Astrocyte (in vitro differentiated cells and primary cell): ENCODE measurements at regions not wholly inside any gene's neighbourhood (a gene's known extent, or its start where the extent isn't known, plus 50 kb on each side); places are given as distances from the start of the nearest gene placed in this dataset.

Source experiments
- DNase-seq: peaks from one replicate; pipeline ENCODE4 v3.0.0-alpha.2; 2010; ENCODE audit warnings: low read depth
- FAIRE-seq: peaks from 2 replicates; lab custom pipeline; 2011; peaks lifted over from hg19 to GRCh38; lab: Jason Lieb, UNC
- H2AFZ ChIP-seq: 2 replicates; pipeline ENCODE4 v1.6.0; 2012; ENCODE audit warnings: low read depth, low read length, inconsistent platforms
- H3K27ac ChIP-seq: 2 replicates; pipeline ENCODE4 v1.5.1; 2011; ENCODE audit warnings: low read depth, low read length, inconsistent platforms
- H3K27me3 ChIP-seq: 2 replicates; pipeline ENCODE4 v1.6.0; 2011; ENCODE audit warnings: low read length, inconsistent platforms; ENCODE audit not compliant: insufficient read depth
- H3K36me3 ChIP-seq: 2 replicates; pipeline ENCODE4 v1.5.1; 2011; ENCODE audit warnings: low read length, inconsistent platforms; ENCODE audit not compliant: insufficient read depth
- H3K4me1 ChIP-seq: 2 replicates; pipeline ENCODE4 v1.5.1; 2011; ENCODE audit warnings: low read length, inconsistent platforms; ENCODE audit not compliant: insufficient read depth
- H3K4me2 ChIP-seq: 2 replicates; pipeline ENCODE4 v1.6.0; 2012; ENCODE audit warnings: low read length, inconsistent platforms
- H3K4me3 ChIP-seq: 2 replicates; pipeline ENCODE4 v1.5.1; 2011; ENCODE audit warnings: low read depth, mild to moderate bottlenecking, low read length, inconsistent platforms; ENCODE audit not compliant: insufficient read depth
- H3K79me2 ChIP-seq: 2 replicates; pipeline ENCODE4 v1.6.0; 2012; ENCODE audit warnings: mild to moderate bottlenecking, low read length, inconsistent platforms; ENCODE audit not compliant: insufficient read depth
- H3K9ac ChIP-seq: 2 replicates; pipeline ENCODE4 v1.6.0; 2012; ENCODE audit warnings: mild to moderate bottlenecking, low read length, inconsistent platforms
- H3K9me3 ChIP-seq: 2 replicates; pipeline ENCODE4 v1.5.1; 2012; ENCODE audit warnings: low read depth, mild to moderate bottlenecking, low read length, inconsistent platforms; ENCODE audit not compliant: insufficient read depth
- H4K20me1 ChIP-seq: 2 replicates; pipeline ENCODE4 v1.6.0; 2012; ENCODE audit warnings: low read length, inconsistent platforms; ENCODE audit not compliant: insufficient read depth
- H3K27ac Mint-ChIP-seq: one replicate; pipeline ENCODE4 v1.8.0; 2021; ENCODE audit warnings: mild to moderate bottlenecking, mixed read lengths; ENCODE audit not compliant: unreplicated experiment
- H3K27me3 Mint-ChIP-seq: one replicate; pipeline ENCODE4 v1.8.0; 2021; ENCODE audit warnings: low read depth, mixed read lengths; ENCODE audit not compliant: unreplicated experiment
- H3K36me3 Mint-ChIP-seq: one replicate; pipeline ENCODE4 v1.8.0; 2021; ENCODE audit warnings: low read depth, mixed read lengths; ENCODE audit not compliant: unreplicated experiment
- H3K4me1 Mint-ChIP-seq: one replicate; pipeline ENCODE4 v1.8.0; 2021; ENCODE audit warnings: low read depth, mixed read lengths; ENCODE audit not compliant: unreplicated experiment
- H3K4me3 Mint-ChIP-seq: one replicate; pipeline ENCODE4 v1.8.0; 2021; ENCODE audit warnings: mild to moderate bottlenecking, moderate library complexity, mixed read lengths; ENCODE audit not compliant: unreplicated experiment
- H3K9me3 Mint-ChIP-seq: one replicate; pipeline ENCODE4 v1.8.0; 2021; ENCODE audit warnings: mild to moderate bottlenecking, mixed read lengths; ENCODE audit not compliant: unreplicated experiment
- EZH2 ChIP-seq: IDR thresholded peaks from 2 replicates; pipeline ENCODE4 v1.6.1; 2012; ENCODE audit warnings: mild to moderate bottlenecking, low read length, inconsistent platforms; ENCODE audit not compliant: insufficient read depth
- TF ChIP-seq, protein P1 (sequence below): IDR thresholded peaks from 2 replicates; pipeline ENCODE4 v1.5.1; 2011; ENCODE audit warnings: low read depth, mild to moderate bottlenecking, inconsistent platforms, low read length, moderate library complexity; ENCODE audit not compliant: insufficient read depth

DNA sequence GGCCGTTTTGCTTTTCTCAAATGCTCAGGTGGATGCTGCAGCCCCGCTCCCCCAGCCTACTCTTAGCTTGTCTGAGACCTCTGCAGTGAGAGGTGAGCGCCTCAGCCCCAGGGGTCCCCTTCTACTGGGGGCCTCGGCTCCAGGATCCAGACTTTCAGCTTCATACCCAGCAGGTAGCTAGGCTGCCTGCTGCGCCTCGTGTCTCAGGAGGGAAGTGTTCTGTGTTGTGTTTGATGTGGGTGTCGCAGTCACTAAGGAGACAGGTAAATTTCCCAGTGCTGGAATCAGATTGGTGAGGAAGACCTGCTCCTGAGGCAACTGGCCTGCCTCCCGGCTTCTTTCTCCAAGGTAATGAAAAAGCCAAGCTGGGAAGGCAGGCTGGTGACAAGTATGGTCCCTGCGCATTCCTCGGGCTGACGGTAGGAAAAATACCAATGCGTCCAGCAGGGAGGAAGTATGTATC, 604.0 kb upstream of the SALL1 start:
- no peaks in the 10 kb centered on the region for H3K36me3 Mint-ChIP-seq
- H3K4me1 ChIP-seq = no peaks in the 10 kb centered on the region
- DNase-seq (no peak), FAIRE-seq (no peak)
- no peaks in the 10 kb centered on the region for H3K9me3 Mint-ChIP-seq
- no peak overlapping the region for H3K4me2 ChIP-seq
- H3K4me3 Mint-ChIP-seq = no peak overlapping the region
- H3K4me1 Mint-ChIP-seq = no peaks in the 10 kb centered on the region
- no peaks in the 10 kb centered on the region for H3K79me2 ChIP-seq
- no peak overlapping the region for H3K4me3 ChIP-seq
- no peaks in the 10 kb centered on the region for H3K9me3 ChIP-seq
- no peaks in the 10 kb centered on the region for H3K27me3 ChIP-seq
- TF ChIP-seq, protein P1, sequence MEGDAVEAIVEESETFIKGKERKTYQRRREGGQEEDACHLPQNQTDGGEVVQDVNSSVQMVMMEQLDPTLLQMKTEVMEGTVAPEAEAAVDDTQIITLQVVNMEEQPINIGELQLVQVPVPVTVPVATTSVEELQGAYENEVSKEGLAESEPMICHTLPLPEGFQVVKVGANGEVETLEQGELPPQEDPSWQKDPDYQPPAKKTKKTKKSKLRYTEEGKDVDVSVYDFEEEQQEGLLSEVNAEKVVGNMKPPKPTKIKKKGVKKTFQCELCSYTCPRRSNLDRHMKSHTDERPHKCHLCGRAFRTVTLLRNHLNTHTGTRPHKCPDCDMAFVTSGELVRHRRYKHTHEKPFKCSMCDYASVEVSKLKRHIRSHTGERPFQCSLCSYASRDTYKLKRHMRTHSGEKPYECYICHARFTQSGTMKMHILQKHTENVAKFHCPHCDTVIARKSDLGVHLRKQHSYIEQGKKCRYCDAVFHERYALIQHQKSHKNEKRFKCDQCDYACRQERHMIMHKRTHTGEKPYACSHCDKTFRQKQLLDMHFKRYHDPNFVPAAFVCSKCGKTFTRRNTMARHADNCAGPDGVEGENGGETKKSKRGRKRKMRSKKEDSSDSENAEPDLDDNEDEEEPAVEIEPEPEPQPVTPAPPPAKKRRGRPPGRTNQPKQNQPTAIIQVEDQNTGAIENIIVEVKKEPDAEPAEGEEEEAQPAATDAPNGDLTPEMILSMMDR = no peak
- no peak for TF ChIP-seq EZH2
- H3K36me3 ChIP-seq = no peaks in the 10 kb centered on the region
- H3K27ac Mint-ChIP-seq = no peak overlapping the region
- H2AFZ ChIP-seq = no peak overlapping the region
- H4K20me1 ChIP-seq = no peaks in the 10 kb centered on the region
- H3K9ac ChIP-seq = no peak overlapping the region
- no peak overlapping the region for H3K27ac ChIP-seq
- H3K27me3 Mint-ChIP-seq = peaks cover 10% of the 10 kb centered on the region

DNA sequence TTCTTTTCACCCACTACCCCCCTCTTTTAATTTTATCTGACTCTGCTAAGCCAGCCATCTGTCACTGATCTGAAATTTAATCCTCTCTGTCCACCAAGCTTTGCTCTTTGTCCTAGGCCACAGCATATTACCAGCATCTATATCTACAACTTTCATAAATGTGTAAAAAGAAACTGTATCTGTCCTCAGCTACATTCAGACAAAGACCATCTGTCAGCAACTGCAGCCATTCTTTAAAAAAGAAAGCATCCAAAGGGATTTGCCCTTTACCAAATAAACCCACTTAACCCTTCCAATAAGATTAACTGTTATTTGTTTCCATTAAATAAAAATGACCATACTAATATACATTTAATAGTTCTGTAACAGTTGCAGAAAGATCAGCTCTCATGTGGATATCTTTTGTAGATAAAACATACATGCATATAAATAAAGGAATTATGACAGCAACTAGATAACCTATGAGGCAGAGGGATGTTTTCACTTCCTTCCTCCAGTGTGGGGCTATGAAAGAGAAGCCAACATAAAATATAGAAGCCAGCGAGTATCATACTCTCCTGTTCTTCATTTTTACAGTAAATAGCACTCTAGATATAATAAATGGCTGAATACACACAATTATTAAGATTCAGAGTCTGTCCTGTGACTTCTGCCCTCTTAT, 602.5 kb upstream of the SALL1 start:
- no peak overlapping the region for H3K9ac ChIP-seq
- no peak overlapping the region for H2AFZ ChIP-seq
- no peak overlapping the region for H3K27ac Mint-ChIP-seq
- H3K27me3 Mint-ChIP-seq = peaks cover 5% of the 10 kb centered on the region
- H3K4me2 ChIP-seq = no peak overlapping the region
- DNase-seq (no peak), FAIRE-seq (no peak)
- H3K36me3 Mint-ChIP-seq = no peaks in the 10 kb centered on the region
- H3K4me1 ChIP-seq = no peaks in the 10 kb centered on the region
- no peaks in the 10 kb centered on the region for H4K20me1 ChIP-seq
- no peaks in the 10 kb centered on the region for H3K9me3 Mint-ChIP-seq
- TF ChIP-seq, protein P1 = no peak
- TF ChIP-seq EZH2 = no peak
- H3K9me3 ChIP-seq = no peaks in the 10 kb centered on the region
- no peaks in the 10 kb centered on the region for H3K4me1 Mint-ChIP-seq
- no peaks in the 10 kb centered on the region for H3K27me3 ChIP-seq
- H3K4me3 ChIP-seq = no peak overlapping the region
- no peak overlapping the region for H3K4me3 Mint-ChIP-seq
- H3K79me2 ChIP-seq = no peaks in the 10 kb centered on the region
- H3K27ac ChIP-seq = no peak overlapping the region
- H3K36me3 ChIP-seq = no peaks in the 10 kb centered on the region

DNA sequence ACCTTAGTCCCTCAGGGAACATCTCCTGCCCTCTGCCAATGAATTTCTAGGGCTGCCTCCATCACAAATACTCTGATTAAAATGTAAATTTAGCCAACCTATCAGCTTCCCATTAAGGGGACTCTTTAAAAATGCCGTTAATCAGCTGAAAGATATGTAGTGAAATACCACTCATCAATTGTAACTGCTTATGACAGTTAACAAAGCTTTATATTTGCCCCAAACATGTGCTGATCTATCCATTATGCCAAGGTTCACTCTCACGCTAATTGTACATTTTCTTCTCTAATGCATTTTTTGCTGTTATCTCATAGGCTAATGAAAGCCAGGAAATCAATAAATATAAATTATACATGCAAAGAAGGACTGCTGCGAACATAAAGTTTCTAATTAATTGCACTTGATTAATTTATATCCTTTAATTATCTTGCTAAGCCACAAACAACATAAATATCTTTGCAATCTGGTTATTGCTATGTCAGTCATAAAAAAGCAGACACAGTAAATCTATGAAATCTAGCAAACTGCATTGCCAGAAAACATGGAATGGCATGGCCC, 601.4 kb upstream of the SALL1 start:
- Histone ChIP-seq H3K9ac (no peak overlapping the region), H3K27me3 (no peaks in the 10 kb centered on the region), H3K4me3 (no peak overlapping the region), H3K79me2 (no peaks in the 10 kb centered on the region), H4K20me1 (no peaks in the 10 kb centered on the region), H3K9me3 (no peaks in the 10 kb centered on the region), H3K36me3 (no peaks in the 10 kb centered on the region), H3K4me2 (no peak overlapping the region), H3K27ac (no peak overlapping the region), H2AFZ (no peak overlapping the region), H3K4me1 (no peaks in the 10 kb centered on the region)
- no peaks in the 10 kb centered on the region for H3K9me3 Mint-ChIP-seq
- no peaks in the 10 kb centered on the region for H3K4me1 Mint-ChIP-seq
- H3K27ac Mint-ChIP-seq = no peak overlapping the region
- H3K27me3 Mint-ChIP-seq = peaks cover 5% of the 10 kb centered on the region
- no peak for DNase-seq
- TF ChIP-seq, protein P1 = no peak
- no peak for TF ChIP-seq EZH2
- no peaks in the 10 kb centered on the region for H3K36me3 Mint-ChIP-seq
- no peak for FAIRE-seq
- no peak overlapping the region for H3K4me3 Mint-ChIP-seq
